CD4-positive, alpha-beta T cell treated with Interleukin-1 beta for 1 hour (primary cell): ENCODE measurements at regions not wholly inside any gene's neighbourhood (a gene's known extent, or its start where the extent isn't known, plus 50 kb on each side); places are given as distances from the start of the nearest gene placed in this dataset.
A peak's percentile ranks its signal among the peaks of the same experiment; 100 is the strongest.

ENCODE experiments used
- DNase-seq, 2 donors: peaks; one replicate each; pipeline ENCODE4 v3.0.0-alpha.2; 2020 to 2022

DNA sequence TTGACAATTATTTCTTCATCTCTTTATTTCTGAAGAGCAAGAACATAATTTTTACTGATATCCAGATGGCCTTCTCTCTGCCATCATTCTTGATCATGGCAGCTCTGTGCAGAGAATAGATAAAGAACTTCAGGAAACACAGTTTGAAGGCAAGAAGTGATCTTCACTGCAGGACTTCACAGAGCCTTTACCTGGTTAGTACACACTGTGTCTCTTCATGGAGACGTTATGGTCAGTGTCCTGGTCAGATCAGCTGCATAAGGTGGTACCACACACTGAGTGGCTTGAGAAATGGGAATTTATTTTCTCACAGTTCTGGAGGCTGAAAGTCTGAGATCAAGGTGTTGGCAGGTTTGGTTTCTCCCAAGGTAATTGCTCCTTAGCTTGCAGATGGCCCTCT lies 129.5 kb downstream of the UTP18 start:
- DNase-seq, result no peak

DNA sequence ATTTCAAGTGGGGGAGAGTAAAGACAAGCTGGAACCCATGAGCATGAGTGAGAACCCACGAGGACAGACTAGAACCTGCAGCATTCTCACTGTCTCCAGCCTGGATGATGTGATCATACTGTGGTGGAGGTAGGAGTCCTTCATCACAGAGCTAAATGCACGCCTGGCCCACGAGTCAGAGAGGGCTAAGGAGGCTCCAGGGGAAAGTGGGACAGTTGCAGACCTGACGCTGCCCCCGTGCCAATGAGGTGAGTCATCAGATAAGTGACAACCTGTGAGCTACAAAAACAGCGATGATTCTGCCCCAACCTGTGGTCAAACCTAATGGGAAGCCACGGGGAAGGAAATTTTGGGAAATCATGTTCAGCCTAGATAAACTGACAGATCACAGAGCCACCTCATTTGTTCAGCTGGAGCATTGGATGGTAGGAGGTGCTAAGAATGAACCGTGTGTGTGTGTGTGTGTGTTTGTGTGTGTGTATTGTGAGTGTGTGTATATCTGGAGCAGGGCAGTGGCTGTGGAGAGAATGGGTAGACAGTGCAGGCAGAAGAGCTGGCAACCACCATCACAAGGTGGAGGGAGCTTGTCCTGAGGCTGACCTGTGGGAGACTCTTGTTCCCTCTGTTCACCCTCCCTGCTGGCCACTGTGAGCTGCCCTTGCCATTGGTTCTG lies 131.8 kb downstream of the UTP18 start:
- no peak for DNase-seq

DNA sequence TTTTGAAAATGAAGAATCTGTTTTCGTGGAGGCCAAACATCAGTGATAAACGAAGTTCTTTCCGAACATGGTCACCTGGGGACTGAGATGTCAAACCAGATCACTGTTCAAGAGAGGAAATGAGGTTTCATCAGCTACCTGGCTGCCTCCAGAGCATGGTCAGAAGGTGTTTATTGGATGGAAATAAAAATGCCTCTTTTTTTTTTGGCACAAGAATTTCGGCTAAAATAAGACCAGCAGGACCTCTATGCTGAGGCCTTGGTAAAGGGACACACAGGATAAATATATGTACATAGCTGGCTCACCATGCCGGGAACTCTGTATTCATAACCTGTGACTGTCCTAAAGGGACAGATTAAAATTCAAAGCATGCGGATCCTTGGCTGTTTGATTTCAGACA lies 135.3 kb downstream of the UTP18 start:
- DNase-seq, result no peak

DNA sequence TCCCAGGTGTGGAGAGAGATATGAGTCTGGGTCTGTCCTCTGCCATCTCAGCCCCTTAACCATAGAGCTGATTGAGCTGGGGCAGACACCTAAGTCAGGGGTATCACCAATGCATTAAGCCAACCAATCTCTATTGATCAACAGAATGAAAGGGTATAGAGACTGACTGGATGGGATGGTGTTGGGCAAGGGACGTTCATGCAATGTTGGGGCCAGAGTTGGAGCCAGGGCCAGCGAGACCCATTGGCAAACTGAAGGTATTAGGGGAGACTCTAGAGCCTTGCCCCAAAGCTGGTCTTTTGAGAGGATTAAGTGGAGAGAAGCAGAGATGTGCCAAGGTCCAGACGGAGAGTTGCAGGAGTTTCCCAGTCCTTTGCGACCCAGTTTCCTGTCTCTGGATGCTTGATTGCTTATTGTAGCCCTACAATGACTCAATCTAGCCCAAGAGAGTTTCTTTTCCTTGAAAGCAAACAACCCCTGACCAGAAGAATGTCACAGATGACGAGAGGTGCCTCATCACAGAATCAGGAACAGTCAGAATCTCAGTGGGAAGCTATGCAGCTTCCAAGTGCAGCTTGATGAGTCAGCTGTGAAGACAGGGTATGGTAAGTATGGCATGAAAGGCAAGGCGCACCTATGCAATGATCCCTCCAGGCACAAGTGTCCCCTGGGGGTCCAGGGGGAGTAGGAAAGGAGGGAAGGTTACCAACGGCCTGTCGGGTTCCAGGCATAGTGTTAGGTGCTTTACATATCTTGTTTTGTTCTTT lies 137.2 kb downstream of the UTP18 start:
- no peak for DNase-seq

GRCh38 chr17:51398128-51398525 lies 137.8 kb downstream of the UTP18 start:
- no peak for DNase-seq

DNA sequence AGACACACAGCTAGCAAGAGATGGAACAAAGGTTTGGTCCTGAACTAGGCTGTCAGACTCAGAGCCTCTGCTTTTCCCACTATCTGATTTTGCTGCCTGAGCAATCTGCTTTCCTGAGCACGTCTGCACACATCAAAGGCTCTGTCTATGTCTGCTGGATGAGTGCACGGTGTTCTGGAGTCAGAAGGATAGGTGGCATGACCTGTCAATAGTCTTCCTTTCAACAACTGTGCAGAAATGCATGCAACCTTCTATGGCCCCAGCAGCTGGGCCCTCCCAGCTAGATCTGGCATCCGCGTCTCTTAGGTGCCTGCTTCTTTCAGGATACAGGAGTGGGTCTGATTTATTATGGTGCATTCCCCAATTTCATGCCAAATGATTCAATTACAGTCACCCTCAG lies 138.3 kb downstream of the UTP18 start:
- no peak for DNase-seq

DNA sequence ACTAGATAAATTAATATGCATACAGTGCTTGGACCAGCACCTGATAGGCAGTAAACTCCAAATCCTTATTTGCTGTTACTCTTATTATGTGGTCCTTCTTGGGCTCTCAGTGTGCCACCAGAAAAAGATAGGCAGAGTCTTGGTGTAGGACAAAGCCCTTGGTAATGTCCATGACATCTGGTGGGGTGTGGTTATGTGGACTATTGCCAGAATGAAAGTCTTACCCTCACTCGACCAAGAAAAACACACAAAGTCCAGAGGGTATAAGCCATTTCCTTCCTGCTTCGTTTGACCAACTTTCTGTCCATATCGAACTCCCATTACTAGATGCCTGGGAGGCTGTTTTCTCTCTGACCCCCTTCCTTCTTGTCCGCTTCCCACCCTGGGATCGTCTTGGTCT lies 140.9 kb downstream of the UTP18 start:
- DNase-seq, result no peak

GRCh38 chr17:51402899-51403298 lies 142.6 kb downstream of the UTP18 start:
- DNase-seq, result no peak

DNA sequence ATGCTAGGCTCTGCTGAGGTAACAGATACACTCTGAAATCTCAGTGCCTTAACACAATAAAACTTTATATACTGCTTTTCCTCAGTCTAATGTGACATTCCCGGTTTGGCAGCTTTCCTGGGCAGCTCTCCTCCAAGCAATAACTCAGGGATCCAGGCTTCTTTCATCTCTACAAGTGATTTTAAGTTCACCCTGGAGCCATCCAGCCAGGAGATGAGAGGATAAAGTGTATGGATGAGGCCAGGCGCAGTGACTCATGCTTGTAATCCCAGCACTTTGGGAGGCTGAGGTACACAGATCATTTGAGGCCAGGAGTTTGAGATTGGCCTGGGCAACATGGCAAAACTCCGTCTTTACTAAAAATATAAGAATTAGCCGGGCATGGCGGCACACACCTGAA lies 147.2 kb downstream of the UTP18 start:
- DNase-seq, result no peak

DNA sequence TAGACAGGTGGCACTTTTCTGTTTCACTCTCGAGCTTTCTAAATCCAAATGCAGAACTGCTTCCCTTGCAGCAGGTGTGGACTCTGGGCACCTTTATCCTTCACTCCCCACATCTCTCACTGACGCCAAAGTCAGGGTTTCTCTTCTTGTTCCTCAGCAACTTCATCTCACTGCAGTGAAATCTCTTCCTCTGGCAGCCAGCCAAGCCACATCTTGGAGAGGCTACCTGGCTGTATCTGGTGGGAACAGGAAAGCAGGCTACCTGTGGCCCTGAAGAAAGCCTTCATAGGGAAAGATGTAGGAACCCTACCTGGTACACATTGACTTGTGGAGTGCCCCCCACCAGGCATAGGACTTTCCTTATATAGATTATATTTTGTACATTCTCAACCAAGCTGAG lies 159.1 kb downstream of the UTP18 start:
- no peak for DNase-seq

DNA sequence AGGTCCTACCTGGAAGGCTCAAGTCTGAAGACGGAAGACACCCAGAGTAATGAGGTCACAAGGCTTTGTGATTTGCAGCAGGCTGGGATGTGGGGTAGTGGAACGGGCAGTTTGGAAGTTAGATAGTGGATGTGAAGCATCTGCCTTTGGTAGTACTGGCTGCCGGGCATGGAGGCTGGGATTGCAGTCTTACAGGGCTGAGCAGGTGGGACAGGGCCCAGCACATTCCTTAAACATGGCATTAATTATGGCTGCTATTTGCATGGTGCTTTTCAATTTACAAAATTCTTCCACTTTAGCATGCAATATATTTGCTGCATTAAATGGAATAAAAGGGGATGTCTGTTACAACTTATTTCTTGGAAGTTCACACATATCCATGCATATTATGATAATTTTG lies 161.2 kb downstream of the UTP18 start:
- DNase-seq, result no peak

GRCh38 chr17:51422634-51423033 lies 162.3 kb downstream of the UTP18 start:
- no peak for DNase-seq

- no peak for DNase-seq
These were observed 163.2 kb downstream of the UTP18 start for GRCh38 chr17:51423421-51424160.

GRCh38 chr17:51425773-51426172 lies 165.4 kb downstream of the UTP18 start:
- DNase-seq, result no peak

- DNase-seq, result peak; percentile 42 to 55
These were observed 167.0 kb downstream of the UTP18 start for GRCh38 chr17:51427323-51427811.

GRCh38 chr17:51427856-51428255 lies 167.5 kb downstream of the UTP18 start:
- peak; percentile 77 for DNase-seq

DNA sequence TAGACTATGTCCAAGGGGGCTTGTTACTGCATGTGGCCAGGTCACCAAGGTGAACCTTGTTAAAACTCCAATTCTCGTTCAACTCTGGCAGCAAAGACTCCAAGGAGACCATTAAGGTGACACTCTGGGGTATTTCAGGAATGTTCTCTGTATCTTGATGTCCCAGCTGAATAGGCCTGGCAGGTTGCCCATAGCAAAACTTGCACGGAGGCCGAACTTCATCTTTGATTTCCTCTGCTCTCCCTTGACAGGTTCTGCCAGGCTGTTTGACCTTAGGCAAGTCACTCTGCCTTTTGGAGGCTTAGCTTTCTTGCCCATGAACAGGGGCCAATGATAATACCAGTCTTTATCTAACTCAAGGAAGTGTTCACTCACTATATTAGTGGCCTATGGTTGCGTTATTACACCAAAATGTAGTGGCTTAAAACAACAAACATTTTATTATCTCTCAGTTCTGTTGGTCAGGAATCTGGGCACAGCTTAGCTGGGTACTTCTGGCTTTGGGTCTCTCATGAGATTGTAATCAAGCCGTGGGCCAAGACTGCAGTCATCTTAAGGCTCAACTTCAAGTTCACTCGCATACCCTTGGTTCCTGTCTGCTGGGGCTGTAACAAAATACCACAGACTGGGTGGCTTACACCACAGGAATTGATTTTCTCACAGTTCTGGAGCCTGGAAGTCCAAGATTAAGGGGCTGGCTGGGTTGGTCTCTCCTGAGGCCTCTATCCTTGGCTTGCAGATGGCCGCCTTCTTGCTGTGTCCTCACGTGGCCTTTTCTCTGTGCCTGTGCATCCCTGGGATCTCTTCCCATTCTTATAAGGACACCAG lies 168.5 kb downstream of the UTP18 start:
- no peak for DNase-seq

GRCh38 chr17:51429938-51430337 lies 169.6 kb downstream of the UTP18 start:
- DNase-seq, result peak in 1 of 2 donors; percentile 17

GRCh38 chr17:51430591-51430990 lies 170.2 kb downstream of the UTP18 start:
- no peak for DNase-seq

- DNase-seq, result no peak
These were observed 174.3 kb downstream of the UTP18 start for GRCh38 chr17:51434434-51435170.

- peak in 1 of 2 donors; percentile 30 for DNase-seq
These were observed 174.8 kb downstream of the UTP18 start for GRCh38 chr17:51435171-51435552.

GRCh38 chr17:51435641-51436091 lies 175.3 kb downstream of the UTP18 start:
- DNase-seq, result peak; percentile 25 to 57
